ENCODE measurements at regions not wholly inside any gene's neighbourhood (a gene's known extent, or its start where the extent isn't known, plus 50 kb on each side); places are given as distances from the start of the nearest gene placed in this dataset.

GRCh38 chr5:164921722-164922121, 1416.3 kb downstream of the MAT2B start:
- TF ChIP-seq CTCF (IDR thresholded peaks at IDR 0.05) (no peak), POLR2A (IDR thresholded peaks at IDR 0.05) (no peak)
